ENCODE measurements at regions not wholly inside any gene's neighbourhood (a gene's known extent, or its start where the extent isn't known, plus 50 kb on each side); places are given as distances from the start of the nearest gene placed in this dataset.
A peak's percentile ranks its signal among the peaks of the same experiment; 100 is the strongest.

- no peaks in the 10 kb centered on the region for H3K36me3 ChIP-seq
- H3K4me3 ChIP-seq, result no peak overlapping the region
- no peaks in the 10 kb centered on the region for H3K9me3 ChIP-seq
- H3K27me3 ChIP-seq, result no peaks in the 10 kb centered on the region
- DNase-seq, result peak; percentile 85
Measured at GRCh38 chr5:136731241-136731900, 366.0 kb upstream of the TRPC7 start.

GRCh38 chr5:136730426-136730825, 365.1 kb upstream of the TRPC7 start:
- H3K4me3 ChIP-seq, result no peak overlapping the region
- no peaks in the 10 kb centered on the region for H3K27me3 ChIP-seq
- no peaks in the 10 kb centered on the region for H3K9me3 ChIP-seq
- DNase-seq, result no peak
- H3K36me3 ChIP-seq, result no peaks in the 10 kb centered on the region

GRCh38 chr5:136729901-136730355, 364.6 kb upstream of the TRPC7 start:
- DNase-seq, result peak; percentile 79
- Histone ChIP-seq H3K27me3 (no peaks in the 10 kb centered on the region), H3K9me3 (no peaks in the 10 kb centered on the region), H3K4me3 (no peak overlapping the region), H3K36me3 (no peaks in the 10 kb centered on the region)

- Histone ChIP-seq H3K36me3 (no peaks in the 10 kb centered on the region), H3K27me3 (no peaks in the 10 kb centered on the region), H3K4me3 (no peak overlapping the region), H3K9me3 (no peaks in the 10 kb centered on the region)
- DNase-seq, result no peak
Measured at GRCh38 chr5:136726506-136726905, 361.2 kb upstream of the TRPC7 start.

GRCh38 chr5:136724161-136724560, 358.8 kb upstream of the TRPC7 start:
- no peak overlapping the region for H3K4me3 ChIP-seq
- no peaks in the 10 kb centered on the region for H3K9me3 ChIP-seq
- no peak for DNase-seq
- no peaks in the 10 kb centered on the region for H3K27me3 ChIP-seq
- H3K36me3 ChIP-seq, result no peaks in the 10 kb centered on the region

DNA sequence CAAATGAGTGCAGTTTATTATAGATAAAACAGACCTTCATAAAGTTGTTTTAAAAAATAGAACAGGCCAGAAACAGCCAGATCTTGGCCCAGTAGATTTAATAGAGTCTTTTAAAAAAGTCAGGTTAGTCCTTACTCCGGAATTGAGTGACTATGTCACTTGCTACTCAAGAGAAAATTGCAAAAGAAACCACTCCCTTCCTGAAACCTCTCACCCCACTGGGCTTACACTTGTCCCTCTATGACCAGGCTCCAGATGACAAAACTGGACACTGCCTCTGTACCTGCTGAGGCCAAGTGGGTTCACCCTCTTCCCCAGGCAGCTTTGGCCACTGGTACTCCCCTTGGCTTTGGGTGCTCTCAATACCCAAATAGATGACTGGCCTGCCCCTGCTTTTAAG, 357.2 kb upstream of the TRPC7 start:
- no peaks in the 10 kb centered on the region for H3K9me3 ChIP-seq
- no peak for DNase-seq
- H3K36me3 ChIP-seq, result no peaks in the 10 kb centered on the region
- H3K27me3 ChIP-seq, result no peaks in the 10 kb centered on the region
- no peak overlapping the region for H3K4me3 ChIP-seq

DNA sequence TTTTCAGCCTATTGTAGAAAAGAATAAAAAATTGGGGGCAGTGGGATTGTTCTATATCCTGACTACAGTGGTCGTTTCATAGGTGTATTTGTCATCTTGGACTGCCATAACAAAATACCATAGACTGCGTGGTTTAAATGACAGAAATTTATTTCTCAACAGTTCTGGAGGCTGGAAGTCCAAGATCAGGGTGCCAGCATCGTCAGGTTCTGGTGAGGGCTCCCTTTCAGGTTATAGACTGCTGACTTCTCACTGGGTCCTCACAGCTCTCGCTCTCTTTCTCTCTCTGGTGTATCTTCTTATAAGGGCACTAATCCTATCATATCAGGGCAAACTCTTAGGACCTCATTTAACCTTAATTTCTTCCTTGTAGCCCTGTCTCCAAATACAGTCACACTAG, 356.7 kb upstream of the TRPC7 start:
- DNase-seq, result no peak
- no peaks in the 10 kb centered on the region for H3K27me3 ChIP-seq
- H3K9me3 ChIP-seq, result no peaks in the 10 kb centered on the region
- H3K36me3 ChIP-seq, result no peaks in the 10 kb centered on the region
- H3K4me3 ChIP-seq, result no peak overlapping the region

GRCh38 chr5:136720674-136721073, 355.3 kb upstream of the TRPC7 start:
- Histone ChIP-seq H3K4me3 (no peak overlapping the region), H3K9me3 (no peaks in the 10 kb centered on the region), H3K27me3 (no peaks in the 10 kb centered on the region), H3K36me3 (no peaks in the 10 kb centered on the region)
- DNase-seq, result no peak

- no peak for DNase-seq
- Histone ChIP-seq H3K27me3 (no peaks in the 10 kb centered on the region), H3K9me3 (no peaks in the 10 kb centered on the region), H3K4me3 (no peak overlapping the region), H3K36me3 (no peaks in the 10 kb centered on the region)
Measured at GRCh38 chr5:136717917-136718316, 352.6 kb upstream of the TRPC7 start.

- DNase-seq, result no peak
- H3K36me3 ChIP-seq, result no peaks in the 10 kb centered on the region
- H3K27me3 ChIP-seq, result 0 out of 2 replicates have a peak, but pooled peaks cover 2% of the 10 kb centered on the region
- H3K9me3 ChIP-seq, result no peaks in the 10 kb centered on the region
- H3K4me3 ChIP-seq, result no peak overlapping the region
Measured at GRCh38 chr5:136714286-136714685, 348.9 kb upstream of the TRPC7 start.

DNA sequence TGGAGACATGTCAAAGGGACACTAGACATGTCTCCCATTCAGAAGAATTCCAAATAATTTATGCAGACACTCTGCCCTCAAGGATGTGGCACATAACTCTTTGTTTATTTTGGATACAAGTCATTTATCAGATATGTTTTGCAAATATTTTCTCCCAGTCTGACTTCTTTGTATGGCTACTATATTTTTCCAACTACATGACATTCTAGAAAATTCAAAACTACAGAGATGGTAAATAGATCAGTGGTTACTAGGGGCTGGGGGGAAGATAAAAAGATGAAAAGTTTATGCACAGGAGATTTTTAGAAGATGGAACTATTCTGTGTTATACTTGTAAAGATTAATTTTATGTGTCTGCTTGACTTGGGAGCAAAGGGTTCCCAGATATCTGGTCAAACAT, 347.3 kb upstream of the TRPC7 start:
- peaks cover 2% of the 10 kb centered on the region; the same call in 1 of the 2 replicates for H3K27me3 ChIP-seq
- no peaks in the 10 kb centered on the region for H3K36me3 ChIP-seq
- DNase-seq, result no peak
- H3K4me3 ChIP-seq, result no peak overlapping the region
- no peaks in the 10 kb centered on the region for H3K9me3 ChIP-seq

DNA sequence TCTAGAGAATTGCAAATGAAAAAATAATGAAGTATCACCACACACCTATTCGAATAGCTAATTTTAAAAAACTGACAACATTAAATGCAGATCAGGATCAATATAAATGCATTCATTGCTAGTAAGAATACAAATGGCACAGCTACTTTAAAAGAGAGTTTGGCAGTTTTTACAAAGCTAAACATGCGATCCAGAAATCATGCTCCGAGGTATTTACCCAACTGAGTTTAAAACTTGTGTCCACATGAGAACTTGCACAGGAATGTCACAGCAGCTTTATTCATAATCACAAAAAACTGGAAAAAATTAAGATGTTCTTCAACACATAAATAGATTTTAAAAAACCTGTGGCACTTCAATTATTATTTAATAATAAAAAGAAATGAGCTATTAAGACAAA, 345.5 kb upstream of the TRPC7 start:
- no peaks in the 10 kb centered on the region for H3K9me3 ChIP-seq
- peaks cover 8% of the 10 kb centered on the region; the same call in 1 of the 2 replicates for H3K27me3 ChIP-seq
- no peak overlapping the region for H3K4me3 ChIP-seq
- H3K36me3 ChIP-seq, result no peaks in the 10 kb centered on the region
- no peak for DNase-seq

- DNase-seq, result no peak
- H3K27me3 ChIP-seq, result peaks cover 9% of the 10 kb centered on the region
- no peaks in the 10 kb centered on the region for H3K9me3 ChIP-seq
- H3K4me3 ChIP-seq, result no peak overlapping the region
- H3K36me3 ChIP-seq, result no peaks in the 10 kb centered on the region
Measured at GRCh38 chr5:136703706-136704105, 338.4 kb upstream of the TRPC7 start.

DNA sequence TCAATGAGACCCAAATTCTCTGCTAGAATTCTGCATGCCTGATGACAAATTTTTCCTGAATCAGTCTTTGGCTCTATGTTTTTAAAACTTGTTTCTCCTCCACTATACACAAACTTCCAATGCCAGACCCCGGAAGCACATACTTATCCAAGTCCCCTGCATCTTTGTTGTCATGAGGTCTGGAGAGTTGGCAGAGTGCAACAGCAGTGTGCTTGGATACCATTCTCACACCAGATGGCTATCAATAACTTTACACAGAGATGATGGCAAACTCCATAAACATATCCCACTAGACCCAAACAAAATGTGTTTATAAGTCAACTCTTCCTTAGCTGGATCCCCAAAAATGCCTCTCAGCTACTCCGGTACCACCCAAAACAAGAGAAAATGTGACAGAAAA, 337.7 kb upstream of the TRPC7 start:
- H3K27me3 ChIP-seq, result peaks cover 11% of the 10 kb centered on the region
- no peaks in the 10 kb centered on the region for H3K9me3 ChIP-seq
- no peaks in the 10 kb centered on the region for H3K36me3 ChIP-seq
- no peak overlapping the region for H3K4me3 ChIP-seq
- DNase-seq, result no peak

GRCh38 chr5:136701191-136701590, 335.8 kb upstream of the TRPC7 start:
- Histone ChIP-seq H3K27me3 (peaks cover 12% of the 10 kb centered on the region), H3K36me3 (no peaks in the 10 kb centered on the region), H3K4me3 (no peak overlapping the region), H3K9me3 (no peaks in the 10 kb centered on the region)
- no peak for DNase-seq

GRCh38 chr5:136699651-136700050, 334.3 kb upstream of the TRPC7 start:
- no peaks in the 10 kb centered on the region for H3K9me3 ChIP-seq
- H3K27me3 ChIP-seq, result 0 out of 2 replicates have a peak, but pooled peaks cover 5% of the 10 kb centered on the region
- peak; percentile 16 for DNase-seq
- no peak overlapping the region for H3K4me3 ChIP-seq
- no peaks in the 10 kb centered on the region for H3K36me3 ChIP-seq

DNA sequence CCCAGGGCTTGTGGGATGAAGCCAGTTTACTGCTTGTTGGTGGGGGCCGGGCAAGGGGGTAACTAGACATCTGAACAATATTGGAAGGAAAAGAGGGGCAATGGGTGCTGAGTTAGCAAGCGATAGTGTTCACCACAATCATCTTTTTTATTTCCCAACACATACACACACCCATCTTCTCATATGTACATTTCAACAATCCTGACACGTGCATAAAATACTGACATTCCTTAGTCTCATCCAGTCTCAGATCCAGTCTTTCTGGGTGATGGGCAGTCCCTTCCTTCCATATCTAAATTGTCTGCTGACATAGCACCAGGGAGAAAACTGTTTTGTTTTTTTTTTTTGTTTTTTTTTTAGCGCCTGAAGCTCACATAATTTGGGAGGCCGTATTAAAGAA, 333.6 kb upstream of the TRPC7 start:
- no peak for DNase-seq
- H3K36me3 ChIP-seq, result no peaks in the 10 kb centered on the region
- no peaks in the 10 kb centered on the region for H3K9me3 ChIP-seq
- no peak overlapping the region for H3K4me3 ChIP-seq
- 0 out of 2 replicates have a peak, but pooled peaks cover 5% of the 10 kb centered on the region for H3K27me3 ChIP-seq

DNA sequence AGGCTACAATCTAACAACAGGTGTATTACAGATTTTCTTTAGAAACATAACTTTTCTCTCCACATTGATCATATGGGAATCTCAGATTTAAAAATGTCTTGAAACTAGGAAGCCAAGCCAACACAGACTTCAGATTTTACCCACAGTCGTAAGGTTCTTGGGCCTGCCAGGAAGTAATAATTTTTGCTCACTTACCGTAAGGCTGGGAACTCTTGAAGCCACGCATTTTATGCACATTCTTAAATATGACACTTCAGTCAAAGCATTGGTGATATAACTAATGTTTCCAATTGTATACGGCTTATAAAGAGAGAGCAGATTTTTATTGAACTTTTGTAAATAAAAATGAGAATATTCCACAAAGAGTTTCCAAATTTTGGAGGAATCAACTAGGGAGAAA, 328.9 kb upstream of the TRPC7 start:
- Histone ChIP-seq H3K9me3 (peaks cover 15% of the 10 kb centered on the region), H3K36me3 (no peaks in the 10 kb centered on the region), H3K27me3 (0 out of 2 replicates have a peak, but pooled peaks cover 5% of the 10 kb centered on the region), H3K4me3 (no peak overlapping the region)
- no peak for DNase-seq

Data from MG63 (cell line).